GM18511 (cell line): ENCODE measurements at regions not wholly inside any gene's neighbourhood (a gene's known extent, or its start where the extent isn't known, plus 50 kb on each side); places are given as distances from the start of the nearest gene placed in this dataset.

Experiments
- ATAC-seq: cut with Tn5 transposase; IDR thresholded peaks from one replicate; pipeline ENCODE4 v1.9.1; 2021; ENCODE audit warnings: mild to moderate bottlenecking, moderate library complexity; ENCODE audit not compliant: unreplicated experiment

DNA sequence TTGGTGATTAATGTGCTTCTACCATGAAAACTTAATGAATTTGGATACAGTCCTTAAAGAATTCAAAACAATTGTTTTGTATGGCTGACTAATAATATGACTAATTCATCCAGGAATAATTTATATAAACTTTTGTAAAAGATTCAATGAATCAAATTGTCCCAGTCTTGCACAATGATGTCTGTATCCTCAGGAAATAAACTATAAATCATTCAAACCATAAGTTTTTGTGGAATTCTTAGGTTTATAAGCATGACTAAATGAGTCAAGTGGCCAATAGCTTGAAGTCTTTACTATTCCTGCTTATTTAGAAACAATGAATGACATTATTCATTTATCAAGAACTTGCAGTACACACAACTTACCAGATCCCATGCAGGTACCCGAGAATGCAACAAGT lies 935.0 kb upstream of the INTU start:
- ATAC-seq: no peak

DNA sequence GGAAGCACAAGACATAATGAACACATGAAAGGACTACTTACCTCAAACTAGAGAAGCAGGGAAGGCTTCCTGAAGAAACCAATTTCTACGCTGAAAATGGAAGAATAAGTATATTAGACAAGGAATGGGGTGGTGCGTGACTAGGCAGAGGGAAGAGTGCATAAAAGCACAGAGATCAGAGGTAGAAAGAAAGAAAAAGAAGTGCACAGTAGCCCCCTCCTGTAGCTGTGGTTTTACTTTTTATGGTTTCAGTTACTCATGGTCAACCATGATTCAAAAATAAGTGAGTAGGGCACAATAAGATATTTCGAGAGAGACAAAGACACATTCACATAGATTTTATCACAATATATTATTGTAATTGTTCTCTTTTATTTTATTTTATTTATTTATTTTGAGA lies 934.5 kb upstream of the INTU start:
- no peak for ATAC-seq

DNA sequence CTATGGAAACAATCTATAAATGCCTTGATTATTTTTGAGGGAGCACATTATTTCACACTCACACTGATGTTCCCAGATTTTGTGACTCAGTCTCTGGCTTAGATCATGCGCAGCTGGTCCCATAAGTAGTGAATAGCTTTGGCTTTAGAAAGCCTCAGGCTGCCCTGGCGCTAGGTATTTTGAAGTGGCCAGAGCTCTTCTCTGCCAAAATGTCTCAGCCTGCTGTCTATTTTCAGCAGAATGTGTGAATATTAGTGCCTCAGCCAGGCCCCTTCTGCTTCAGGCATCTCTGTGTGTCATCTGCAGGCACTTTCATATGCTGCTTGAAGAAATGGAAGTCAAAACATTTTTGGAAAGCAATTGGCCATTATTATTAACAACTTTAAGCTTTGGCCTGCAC lies 931.0 kb upstream of the INTU start:
- no peak for ATAC-seq

DNA sequence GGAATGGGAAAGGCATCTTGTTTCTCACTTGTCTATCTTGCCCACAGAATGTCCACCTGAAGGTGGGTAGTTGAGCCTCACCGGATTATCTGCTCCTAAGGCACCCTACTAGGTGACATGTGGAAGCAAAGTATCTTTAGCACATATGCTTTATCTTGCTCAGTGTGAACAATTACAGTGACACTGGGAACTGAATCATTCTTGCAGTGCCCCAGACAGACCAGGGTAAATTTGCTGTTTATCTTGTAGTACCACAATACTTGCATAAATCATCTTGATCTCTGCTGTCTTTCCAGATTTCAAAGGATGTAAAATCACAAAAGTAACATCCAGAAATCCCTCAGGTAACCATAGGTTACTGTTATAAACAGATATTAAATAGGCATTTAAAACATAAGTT lies 930.0 kb upstream of the INTU start:
- ATAC-seq: no peak

DNA sequence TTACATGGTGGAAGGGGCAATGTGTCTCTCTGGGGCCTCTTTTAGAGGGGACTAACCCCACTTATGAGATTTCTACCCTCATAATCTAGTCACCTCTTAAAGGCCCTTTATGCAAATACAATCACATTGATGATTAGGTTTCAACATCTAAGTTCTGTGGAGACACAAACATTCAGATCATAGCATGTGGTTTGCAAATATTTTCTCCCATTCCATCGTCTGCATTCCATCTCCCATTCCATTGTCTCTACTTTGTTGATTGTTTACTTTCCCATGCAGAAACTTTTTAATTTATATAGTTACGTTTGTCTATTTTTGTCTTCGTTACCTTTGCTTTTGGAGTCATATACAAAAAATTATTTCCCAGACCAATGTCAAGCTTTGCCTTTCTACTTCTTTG lies 927.5 kb upstream of the INTU start:
- ATAC-seq: no peak

DNA sequence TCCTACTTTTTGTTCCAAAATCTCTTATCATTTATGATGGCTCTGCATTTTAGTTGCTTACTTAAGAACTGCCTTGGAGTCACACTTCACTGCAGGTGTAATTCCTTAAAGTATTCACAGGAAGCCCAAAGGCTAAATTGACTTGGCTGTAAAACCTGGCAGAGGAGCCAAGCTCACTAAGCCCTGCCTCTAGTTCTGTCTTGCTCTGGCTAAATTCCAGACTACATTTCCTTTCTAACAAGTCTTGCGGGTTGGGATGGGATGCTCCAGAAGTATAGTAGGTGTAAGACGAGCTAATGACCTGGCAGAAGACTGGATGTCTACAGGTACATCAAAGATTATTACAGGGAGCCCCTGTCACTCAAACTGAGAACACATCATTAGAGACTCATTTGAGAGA lies 924.0 kb upstream of the INTU start:
- ATAC-seq: no peak

DNA sequence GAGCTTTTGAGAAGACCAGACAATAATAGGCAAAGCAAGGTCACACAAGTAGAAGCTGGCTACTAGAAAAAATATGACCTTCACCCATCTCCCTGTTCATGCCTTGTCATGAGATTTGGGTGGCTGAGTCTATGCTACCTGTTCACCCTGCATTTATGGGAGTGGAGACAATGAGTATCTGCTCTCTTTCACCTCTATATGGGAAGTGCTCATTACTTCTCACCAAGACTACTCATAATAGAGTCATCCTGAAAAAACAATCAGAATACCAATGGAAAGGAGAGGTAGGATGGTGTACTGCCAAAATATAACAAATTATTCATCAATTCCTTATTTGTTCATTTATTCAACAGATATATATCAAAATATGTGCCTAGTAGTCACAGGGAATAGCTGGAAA lies 921.8 kb upstream of the INTU start:
- no peak for ATAC-seq

DNA sequence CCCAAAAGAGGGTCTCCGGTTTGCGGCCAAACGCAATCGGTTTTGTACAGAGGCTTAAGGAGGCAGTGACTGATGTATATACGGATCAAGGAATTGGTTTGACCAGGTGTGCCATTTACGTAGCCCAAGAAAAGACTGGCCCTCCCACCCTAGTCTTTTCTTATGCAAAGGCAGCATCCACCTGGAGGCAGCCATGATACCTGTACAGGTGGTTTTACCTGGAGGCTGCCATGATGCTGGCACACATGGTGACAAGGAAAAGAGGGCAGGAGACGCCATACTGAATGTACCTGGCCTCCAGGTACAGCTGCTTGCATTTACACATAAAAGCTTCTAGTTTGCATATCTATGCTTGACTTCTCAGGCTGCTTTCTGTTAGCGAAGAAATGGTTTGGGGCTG lies 917.7 kb upstream of the INTU start:
- no peak for ATAC-seq

DNA sequence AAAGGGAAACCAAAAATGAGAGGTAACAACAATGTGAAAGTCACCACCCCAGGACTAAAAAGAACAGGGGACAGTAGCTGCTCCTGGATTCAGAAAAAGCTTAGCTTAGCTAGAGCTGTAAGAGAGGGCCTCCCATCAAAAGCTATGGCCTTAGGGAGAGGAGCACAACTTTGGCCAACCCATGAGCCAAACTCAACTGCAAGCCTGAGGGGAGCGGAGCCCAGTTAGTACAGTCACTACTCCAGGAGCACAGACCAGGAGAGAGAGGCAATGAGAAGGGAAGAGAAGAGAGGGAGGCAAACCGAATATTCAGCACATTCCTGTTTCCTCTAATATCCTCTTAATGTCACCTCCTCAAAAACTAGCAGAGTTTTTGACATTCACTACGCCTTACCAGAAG lies 917.1 kb upstream of the INTU start:
- no peak for ATAC-seq

DNA sequence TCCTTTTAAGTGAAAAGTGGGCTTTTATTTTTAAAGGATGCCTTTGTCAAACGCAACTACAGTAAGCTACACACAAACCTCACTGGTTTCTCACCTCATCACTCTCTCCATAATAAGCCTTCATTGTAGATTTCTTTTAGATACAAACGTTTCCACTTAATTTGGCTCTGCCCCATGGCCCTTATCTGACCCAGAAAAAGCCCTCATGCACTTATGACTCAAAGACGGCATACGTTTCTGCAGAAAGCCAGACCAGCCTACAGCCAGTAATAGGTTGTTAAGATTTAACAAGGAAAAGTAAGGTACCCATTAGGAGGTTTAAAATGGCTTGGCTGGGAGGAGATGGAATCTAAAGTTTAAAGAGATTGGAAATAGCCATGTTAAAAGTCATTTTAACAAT lies 914.6 kb upstream of the INTU start:
- no peak for ATAC-seq

DNA sequence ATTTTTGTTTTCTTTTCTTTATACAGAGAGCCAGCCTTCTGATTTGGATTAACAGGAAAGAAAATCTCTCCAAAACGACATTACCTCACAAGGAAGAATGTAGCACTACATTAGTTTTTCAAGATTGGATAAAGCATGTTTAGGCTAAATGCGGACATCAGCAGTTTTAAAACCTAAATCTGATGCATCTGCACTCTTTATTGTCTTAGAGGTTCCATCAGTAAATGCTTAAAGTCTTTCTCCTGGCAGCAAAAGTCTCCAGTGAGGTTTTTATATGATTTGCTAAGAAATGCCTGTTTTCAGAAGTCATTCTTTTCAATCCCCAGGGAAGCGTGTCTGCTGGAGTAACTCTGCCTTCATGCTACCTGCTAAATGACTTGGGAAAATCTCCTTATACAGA lies 912.9 kb upstream of the INTU start:
- no peak for ATAC-seq

DNA sequence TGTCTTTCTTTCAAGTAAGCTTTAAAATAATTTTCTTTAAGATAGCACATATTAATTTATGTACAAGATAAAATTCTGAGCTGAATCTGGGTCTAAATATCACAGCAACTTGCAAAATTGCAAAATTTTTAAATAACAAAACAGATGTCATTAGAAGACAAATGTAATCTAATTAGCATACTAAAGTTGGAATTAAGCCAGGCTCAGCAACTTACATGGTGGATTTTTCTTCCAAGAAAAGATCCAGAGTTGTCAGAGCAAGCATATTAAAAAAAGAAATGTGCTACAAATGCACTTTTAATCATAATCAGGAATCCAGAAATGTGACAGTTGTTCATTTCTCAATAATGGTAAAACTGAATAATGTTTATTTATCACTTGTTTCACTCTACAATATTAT lies 906.9 kb upstream of the INTU start:
- no peak for ATAC-seq

DNA sequence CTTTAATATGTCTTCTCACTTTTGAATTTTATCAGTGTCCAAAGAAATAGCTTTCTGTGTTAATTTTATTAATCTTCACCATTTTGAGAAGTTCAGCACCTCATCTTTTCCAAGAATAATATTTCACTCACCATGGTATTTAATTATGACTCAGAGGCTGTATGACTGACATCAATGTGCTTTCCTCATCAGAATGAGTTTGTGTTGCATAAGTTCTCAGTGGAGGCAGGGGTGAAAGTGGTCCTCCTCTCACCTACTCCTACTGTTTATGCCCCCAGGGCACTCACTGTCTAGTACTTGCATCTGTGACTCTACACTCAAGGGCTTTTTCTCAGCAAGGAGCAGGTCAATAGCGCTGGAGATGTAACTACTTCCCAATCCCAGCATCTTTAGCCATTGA lies 905.3 kb upstream of the INTU start:
- no peak for ATAC-seq

DNA sequence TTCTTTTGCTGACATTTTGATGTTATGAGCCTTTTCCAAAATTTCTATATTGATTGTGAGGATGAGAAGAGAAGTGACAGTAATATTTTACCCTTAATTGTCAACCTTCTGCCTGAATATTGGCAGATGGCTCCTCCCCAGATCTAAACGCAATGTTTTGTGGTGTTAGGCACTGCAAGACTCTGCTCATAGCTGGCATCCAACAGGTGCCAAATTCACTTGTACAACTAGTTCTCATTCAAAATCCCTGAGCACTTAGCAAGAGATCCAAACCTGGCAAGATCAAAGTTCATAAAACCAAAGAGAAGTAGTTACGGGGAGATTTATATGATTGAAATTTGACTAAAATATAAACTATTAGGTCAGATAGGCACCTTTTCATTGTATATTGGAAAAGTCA lies 901.7 kb upstream of the INTU start:
- no peak for ATAC-seq

DNA sequence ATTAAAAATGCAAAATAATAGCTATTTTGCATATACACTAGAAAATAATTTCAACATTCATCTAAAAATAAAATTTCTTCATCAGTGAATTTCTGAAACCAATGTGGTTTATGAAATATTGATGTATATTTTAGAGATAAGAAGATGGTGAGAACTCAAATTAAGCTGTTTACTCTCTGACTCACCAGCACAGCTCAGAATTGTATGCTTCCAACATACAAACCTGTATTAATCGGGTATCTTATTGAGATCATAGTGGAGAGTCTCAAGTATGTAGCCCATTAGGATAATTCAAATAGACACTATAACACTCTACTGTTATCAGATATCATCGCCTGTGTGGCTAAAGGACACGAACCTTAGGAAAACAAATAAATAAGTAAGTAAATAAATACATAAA lies 899.5 kb upstream of the INTU start:
- ATAC-seq: no peak

DNA sequence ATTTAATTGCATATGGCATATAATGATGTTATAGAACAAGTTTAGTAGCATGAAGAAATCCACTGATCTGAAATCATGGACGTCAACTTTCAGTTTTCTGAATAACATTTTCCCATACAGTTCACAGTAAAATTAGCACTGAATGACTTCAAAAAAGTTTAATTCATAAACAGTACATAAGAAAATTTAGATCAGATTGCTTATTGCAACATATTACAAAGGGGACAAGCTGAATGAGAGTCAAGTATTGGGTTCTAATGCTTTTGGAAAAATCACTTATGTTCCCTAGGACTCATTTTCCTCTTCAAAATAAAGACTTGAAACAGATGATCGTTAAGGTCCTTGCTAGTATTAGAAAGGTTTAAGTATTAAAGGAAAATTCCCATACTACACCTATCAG lies 898.3 kb upstream of the INTU start:
- ATAC-seq: no peak

DNA sequence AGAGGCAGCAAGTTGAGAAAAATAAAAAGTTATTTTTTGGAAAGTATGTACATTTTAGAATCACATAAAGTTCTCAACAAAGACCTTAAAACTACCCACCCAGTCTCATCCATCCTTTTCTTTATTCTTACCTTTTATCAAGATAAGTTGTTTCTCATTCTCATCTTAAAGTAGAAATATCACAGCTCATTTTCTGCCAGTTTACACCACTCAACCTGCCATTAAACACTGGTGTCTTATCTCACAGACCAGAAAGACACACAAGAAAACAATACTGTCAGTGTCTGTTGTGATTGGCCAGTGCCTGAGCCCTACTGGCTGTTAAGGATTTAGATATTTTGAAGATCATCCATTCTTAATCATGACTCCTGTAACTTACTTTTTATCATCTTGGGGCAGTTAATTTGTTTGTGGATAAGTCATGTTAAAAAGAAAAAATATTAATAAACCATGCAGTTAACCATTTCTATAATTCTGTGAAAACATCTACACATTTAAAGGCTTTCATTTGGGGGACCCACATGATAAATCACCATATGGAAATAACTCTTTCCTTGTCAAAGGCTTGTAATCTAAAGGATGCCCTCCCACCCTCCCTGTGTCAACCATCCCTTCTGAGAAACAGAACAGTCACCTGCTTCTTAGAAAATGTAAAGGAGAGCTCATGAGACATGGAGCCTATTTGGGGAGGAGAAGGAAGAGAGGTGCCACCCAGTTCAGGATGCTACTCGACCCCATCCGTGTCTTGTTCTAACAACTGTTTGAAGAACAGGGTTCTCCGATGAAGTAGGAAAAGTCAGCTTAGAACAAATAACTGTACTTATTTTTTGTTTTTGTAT lies 897.2 kb upstream of the INTU start:
- no peak for ATAC-seq

DNA sequence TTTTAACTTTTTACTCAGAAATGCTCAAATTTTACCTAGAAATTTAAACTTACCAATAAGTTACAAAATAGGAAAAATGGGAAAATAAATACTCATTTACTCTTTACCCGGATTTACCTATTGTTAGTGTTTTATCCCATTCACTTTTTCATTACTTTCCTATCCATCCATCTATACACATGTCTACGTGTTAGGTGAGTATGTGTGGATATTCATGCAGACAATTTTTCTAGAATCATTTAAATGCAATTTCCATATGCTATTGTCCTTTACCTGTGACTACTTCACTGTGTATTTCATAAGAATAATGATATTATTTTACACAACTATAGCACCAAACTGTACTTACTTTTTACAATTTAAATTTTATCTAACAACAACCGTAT lies 896.6 kb upstream of the INTU start:
- no peak for ATAC-seq

DNA sequence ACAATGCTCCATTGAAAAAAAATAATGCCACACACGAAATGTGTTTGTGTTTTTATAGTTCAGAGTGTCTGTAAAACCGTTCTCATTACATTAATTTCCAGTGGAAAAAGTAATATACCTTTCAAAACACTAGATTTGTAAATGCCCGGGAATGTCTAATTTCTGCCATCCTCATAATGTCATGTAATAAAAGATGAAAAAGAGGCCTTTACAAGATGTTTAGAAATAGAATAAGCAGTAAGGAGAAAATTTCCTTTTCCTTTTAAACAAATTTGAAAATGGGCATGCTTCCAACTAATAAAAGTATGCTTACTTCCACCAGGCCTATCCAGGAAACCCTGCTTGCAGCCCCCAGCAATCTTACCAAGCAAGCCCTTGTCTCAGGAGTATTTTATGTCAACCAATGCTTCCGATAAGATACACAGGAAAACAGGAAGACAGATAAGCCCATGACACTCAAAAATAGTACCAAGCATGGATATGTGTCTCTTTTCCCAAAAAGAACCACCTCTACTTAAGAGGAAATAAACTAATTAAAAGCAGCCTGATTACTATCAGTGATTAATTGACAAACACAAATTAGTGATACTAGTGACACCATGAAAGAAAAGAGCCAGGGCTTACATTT lies 894.7 kb upstream of the INTU start:
- ATAC-seq: no peak

DNA sequence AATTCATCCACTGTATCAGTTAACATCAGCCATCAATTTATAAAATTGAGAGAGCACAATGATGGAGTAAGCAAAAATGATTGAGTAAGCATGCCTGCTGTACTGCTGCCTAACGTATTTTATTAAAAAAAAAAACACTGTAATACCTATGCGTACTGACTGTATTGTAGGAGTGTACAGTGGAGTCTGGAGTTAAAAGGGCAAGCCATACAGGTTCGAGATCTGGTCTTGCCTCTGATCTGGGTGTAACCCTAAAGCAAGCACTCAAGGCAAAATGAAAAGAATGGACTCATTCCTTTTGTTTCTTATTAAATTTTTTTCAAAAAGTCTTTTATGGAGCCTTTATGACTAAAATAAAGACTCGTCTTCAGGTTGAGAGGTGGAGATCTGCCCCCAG lies 894.2 kb upstream of the INTU start:
- no peak for ATAC-seq

DNA sequence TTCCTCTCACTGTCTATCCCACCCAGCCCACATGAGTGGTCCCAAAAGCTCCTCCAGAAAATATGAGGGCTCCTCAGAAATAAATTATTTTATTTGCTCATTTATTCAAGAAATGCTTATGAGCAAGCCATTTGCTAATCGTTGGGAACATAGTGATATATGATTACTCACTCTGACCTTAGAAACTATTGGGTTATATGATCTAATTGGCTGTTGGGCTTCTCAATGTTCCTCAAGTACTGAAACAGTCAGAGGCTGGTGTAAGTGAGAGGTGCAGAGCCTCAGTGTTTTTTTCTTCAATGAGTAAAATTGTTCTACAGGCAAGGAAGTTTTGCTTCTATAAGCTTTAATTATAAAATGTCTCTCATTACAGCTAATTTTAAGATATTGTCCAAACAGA lies 893.8 kb upstream of the INTU start:
- no peak for ATAC-seq

DNA sequence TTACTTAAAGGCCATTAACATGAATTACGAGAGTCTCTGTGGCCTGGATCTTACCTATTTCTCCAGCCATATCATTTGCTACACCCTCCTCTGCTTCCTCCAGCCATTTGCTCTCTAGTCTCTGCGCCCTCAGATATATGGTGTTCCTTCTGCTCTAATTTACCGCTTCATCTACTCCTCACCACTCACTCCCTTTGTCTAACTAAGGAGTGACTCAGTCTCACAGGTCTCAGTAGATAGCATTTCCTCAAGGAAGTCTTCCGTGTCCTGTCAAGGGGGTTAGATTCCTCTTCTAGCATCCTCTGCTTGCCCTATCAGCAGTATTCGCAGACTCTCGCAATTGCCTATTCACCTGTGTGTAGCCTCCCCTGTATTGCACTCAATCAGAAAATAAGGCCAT lies 892.1 kb upstream of the INTU start:
- ATAC-seq: no peak

DNA sequence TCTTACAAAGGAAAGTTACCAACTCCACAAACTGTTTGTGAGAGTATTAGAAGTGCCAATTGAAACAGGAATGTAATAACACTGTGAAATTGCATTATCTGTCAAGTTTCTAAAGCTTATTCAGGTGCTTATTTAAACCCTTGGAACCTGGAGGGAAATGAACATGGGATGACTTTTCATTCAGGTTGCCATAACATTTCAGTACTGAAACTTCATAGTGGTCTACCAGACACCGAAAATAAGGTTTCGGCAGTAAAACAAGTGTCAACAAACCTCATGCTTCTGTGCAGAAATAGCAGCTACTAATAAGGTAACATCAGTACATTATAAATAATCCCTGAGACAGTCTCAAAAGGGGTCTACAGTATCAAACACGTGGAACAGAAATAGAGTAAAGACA lies 890.7 kb upstream of the INTU start:
- peak; percentile 69 for ATAC-seq
